Posterior cingulate gyrus (tissue), 11 donors: ENCODE measurements at regions not wholly inside any gene's neighbourhood (a gene's known extent, or its start where the extent isn't known, plus 50 kb on each side); places are given as distances from the start of the nearest gene placed in this dataset.

Source experiments
- DNase-seq, 10 donors: peaks; one replicate each; pipeline versions ENCODE4 v3.0.0 to v3.0.0-alpha.2; 2020 to 2021; ENCODE audit warnings: mixed read lengths in 3 of 10
- intact Hi-C: fragments of 100-400 bp; cut with DNase I; formaldehyde crosslinking; loops from one replicate; pipeline ENCODE4 v1.15.1; 2023

- DNase-seq, result peak in 8 of 10 donors; percentile 25 to 91 (median 54)
- intact Hi-C loops, result no loop called here
Measured at GRCh38 chr12:11946161-11946560, 124.6 kb upstream of the BCL2L14 start.

GRCh38 chr12:11947213-11947612 lies 123.5 kb upstream of the BCL2L14 start:
- no peak for DNase-seq

GRCh38 chr12:11949738-11950411 lies 120.9 kb upstream of the BCL2L14 start:
- intact Hi-C loops, result no loop called here
- DNase-seq, result peak in 3 of 10 donors; percentile 26 to 87 (median 76)

More at GRCh38 chr12:11947213-11947612, 123.5 kb upstream of the BCL2L14 start:
- intact Hi-C loops, result no loop called here

- intact Hi-C loops, result no loop called here
- no peak for DNase-seq
Measured at GRCh38 chr12:11951209-11951608, 119.5 kb upstream of the BCL2L14 start.

GRCh38 chr12:11953523-11953922 lies 117.2 kb upstream of the BCL2L14 start:
- DNase-seq, result no peak
- intact Hi-C loops, result no loop called here

- intact Hi-C loops, result no loop called here
- no peak for DNase-seq
Measured at GRCh38 chr12:11954181-11954580, 116.6 kb upstream of the BCL2L14 start.

- DNase-seq, result no peak
- intact Hi-C loops, result no loop called here
Measured at GRCh38 chr12:11958221-11959091, 112.3 kb upstream of the BCL2L14 start.

- no peak for DNase-seq
- intact Hi-C loops, result no loop called here
Measured at GRCh38 chr12:11959117-11959823, 111.5 kb upstream of the BCL2L14 start.

- peak in 1 of 10 donors; percentile 23 for DNase-seq
- intact Hi-C loops, result no loop called here
Measured at GRCh38 chr12:11960646-11961045, 110.1 kb upstream of the BCL2L14 start.

- DNase-seq, result no peak
- intact Hi-C loops, result no loop called here
Measured at GRCh38 chr12:11961686-11962085, 109.1 kb upstream of the BCL2L14 start.

GRCh38 chr12:11962860-11963259 lies 107.9 kb upstream of the BCL2L14 start:
- intact Hi-C loops, result no loop called here
- DNase-seq, result no peak

GRCh38 chr12:11963841-11964471 lies 106.8 kb upstream of the BCL2L14 start:
- intact Hi-C loops, result no loop called here
- peak in 1 of 10 donors; percentile 13 for DNase-seq

- peak in 4 of 10 donors; percentile 17 to 83 (median 51) for DNase-seq
- intact Hi-C loops, result no loop called here
Measured at GRCh38 chr12:11965258-11965910, 105.4 kb upstream of the BCL2L14 start.

GRCh38 chr12:11967376-11968047 lies 103.2 kb upstream of the BCL2L14 start:
- DNase-seq, result peak in 3 of 10 donors; percentile 20 to 81 (median 43)
- intact Hi-C loops, result no loop called here

- DNase-seq, result no peak
- intact Hi-C loops, result no loop called here
Measured at GRCh38 chr12:11968048-11968383, 102.7 kb upstream of the BCL2L14 start.

GRCh38 chr12:11968516-11968915 lies 102.2 kb upstream of the BCL2L14 start:
- DNase-seq, result no peak
- intact Hi-C loops, result no loop called here

- intact Hi-C loops, result no loop called here
Measured at GRCh38 chr12:11969437-11970154, 101.1 kb upstream of the BCL2L14 start.

GRCh38 chr12:11970155-11970520 lies 100.6 kb upstream of the BCL2L14 start:
- intact Hi-C loops, result no loop called here
- no peak for DNase-seq

More at GRCh38 chr12:11969437-11970154, 101.1 kb upstream of the BCL2L14 start:
- DNase-seq, result no peak

- intact Hi-C loops, result no loop called here
- no peak for DNase-seq
Measured at GRCh38 chr12:11973396-11973795, 97.3 kb upstream of the BCL2L14 start.
